Psoas muscle (tissue), 7 donors: ENCODE measurements at regions not wholly inside any gene's neighbourhood (a gene's known extent, or its start where the extent isn't known, plus 50 kb on each side); places are given as distances from the start of the nearest gene placed in this dataset.
A peak's percentile ranks its signal among the peaks of the same experiment; 100 is the strongest.

Experiments used
- ATAC-seq, 4 donors: fragments of 200-7000 bp; cut with Tn5 transposase; one replicate each; pipeline ENCODE4 v1.9.1; 2020; ENCODE audit warnings: moderate library complexity in 3 of 4, mild to moderate bottlenecking in 2 of 4
- DNase-seq, 2 donors: peaks; one replicate each; pipeline ENCODE4 v3.0.0-alpha.2; 2020
- H3K27ac ChIP-seq: fragments of 200-600 bp; one replicate; pipeline ENCODE4 v1.8.0; 2022
- H3K27me3 ChIP-seq, 3 donors: fragments of 200-600 bp in 1 of 3; one replicate each; pipeline versions ENCODE4 v1.6.1 to v1.8.0; 2013 to 2022; ENCODE audit warnings: low read length in 2 of 3, mild to moderate bottlenecking in 2 of 3, moderate library complexity in 1 of 3; ENCODE audit not compliant: insufficient read depth in 3 of 3
- H3K36me3 ChIP-seq, 2 donors: fragments of 200-600 bp in 1 of 2; one replicate each; pipeline versions ENCODE4 v1.6.1 to v1.8.0; 2013 to 2022; ENCODE audit warnings: low read depth in 1 of 2, mild to moderate bottlenecking in 1 of 2, moderate library complexity in 1 of 2; ENCODE audit not compliant: insufficient read depth in 1 of 2
- H3K4me1 ChIP-seq: fragments of 200-600 bp; one replicate; pipeline ENCODE4 v1.8.0; 2022
- H3K4me3 ChIP-seq: fragments of 200-600 bp; one replicate; pipeline ENCODE4 v1.8.0; 2022; ENCODE audit warnings: mild to moderate bottlenecking
- H3K9me3 ChIP-seq: fragments of 200-600 bp; one replicate; pipeline ENCODE4 v1.8.0; 2022
- WGBS, 3 donors: extraction: QIAGEN DNeasy Blood & Tissue Kit; methylation state at CpG; one replicate each; pipeline versions ENCODE4 v1.1.6 to v1.1.7; 2013; 5-methylcytosine and 5-hydroxymethylcytosine counted together
- intact Hi-C, 2 donors: fragments of 100-400 bp; cut with DNase I; formaldehyde crosslinking; loops; one replicate each; pipeline versions ENCODE4 v1.11.0 to v1.14.2; 2022
- TF ChIP-seq, protein P1 (sequence below): fragments of 200-600 bp; IDR thresholded peaks from one replicate; pipeline ENCODE4 v1.8.0; 2022; ENCODE audit warnings: antibody characterized with exemption
- donor health status: healthy with polysubstance abuse.
- donor health status: DM: no; HTN: no; CAD: no; lungs with moderate emphysema.
- donor health status: Bipolar disorder and iron deficiency.
- donor health status: healthy.
- donor health status: DM: yes; HTN: yes; CAD: no.
- donor health status: DM: no; HTN: no; CAD: no.
- donor health status: DM: yes; HTN: yes; CAD: no.

DNA sequence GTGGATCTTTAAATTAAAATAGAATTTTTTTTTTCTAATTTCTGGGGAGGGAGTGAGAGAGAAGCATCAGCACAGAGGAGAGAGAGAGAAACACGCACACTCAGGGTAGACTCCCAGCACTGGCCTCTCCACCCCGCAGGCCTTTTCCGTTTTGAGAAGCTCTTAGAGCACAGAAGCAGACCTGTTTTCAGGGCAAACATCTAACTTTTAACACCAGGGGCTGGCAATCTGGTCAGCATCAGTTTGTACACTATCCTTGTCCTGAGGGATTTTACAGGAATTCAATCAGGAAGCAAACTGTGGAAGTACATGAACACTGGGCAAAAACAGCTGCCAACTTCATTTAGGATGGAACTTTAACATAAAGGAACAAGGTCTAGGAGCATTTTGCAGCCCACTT is 117.9 kb upstream of the ESRRG start:
- H3K36me3 ChIP-seq = no peaks in the 10 kb centered on the region
- H3K27ac ChIP-seq = no peak overlapping the region
- no peaks in the 10 kb centered on the region for H3K4me1 ChIP-seq
- DNase-seq (no peak), ATAC-seq (no peak)
- H3K9me3 ChIP-seq = no peaks in the 10 kb centered on the region
- no peak overlapping the region for H3K4me3 ChIP-seq
- TF ChIP-seq, protein P1, sequence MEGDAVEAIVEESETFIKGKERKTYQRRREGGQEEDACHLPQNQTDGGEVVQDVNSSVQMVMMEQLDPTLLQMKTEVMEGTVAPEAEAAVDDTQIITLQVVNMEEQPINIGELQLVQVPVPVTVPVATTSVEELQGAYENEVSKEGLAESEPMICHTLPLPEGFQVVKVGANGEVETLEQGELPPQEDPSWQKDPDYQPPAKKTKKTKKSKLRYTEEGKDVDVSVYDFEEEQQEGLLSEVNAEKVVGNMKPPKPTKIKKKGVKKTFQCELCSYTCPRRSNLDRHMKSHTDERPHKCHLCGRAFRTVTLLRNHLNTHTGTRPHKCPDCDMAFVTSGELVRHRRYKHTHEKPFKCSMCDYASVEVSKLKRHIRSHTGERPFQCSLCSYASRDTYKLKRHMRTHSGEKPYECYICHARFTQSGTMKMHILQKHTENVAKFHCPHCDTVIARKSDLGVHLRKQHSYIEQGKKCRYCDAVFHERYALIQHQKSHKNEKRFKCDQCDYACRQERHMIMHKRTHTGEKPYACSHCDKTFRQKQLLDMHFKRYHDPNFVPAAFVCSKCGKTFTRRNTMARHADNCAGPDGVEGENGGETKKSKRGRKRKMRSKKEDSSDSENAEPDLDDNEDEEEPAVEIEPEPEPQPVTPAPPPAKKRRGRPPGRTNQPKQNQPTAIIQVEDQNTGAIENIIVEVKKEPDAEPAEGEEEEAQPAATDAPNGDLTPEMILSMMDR = no peak
- 65 to 75% (median 72%) methylated on average over 3 of the region's 3 CpGs for WGBS, 3 donors
- H3K27me3 ChIP-seq = no peaks in the 10 kb centered on the region
- intact Hi-C loops = no loop called here

DNA sequence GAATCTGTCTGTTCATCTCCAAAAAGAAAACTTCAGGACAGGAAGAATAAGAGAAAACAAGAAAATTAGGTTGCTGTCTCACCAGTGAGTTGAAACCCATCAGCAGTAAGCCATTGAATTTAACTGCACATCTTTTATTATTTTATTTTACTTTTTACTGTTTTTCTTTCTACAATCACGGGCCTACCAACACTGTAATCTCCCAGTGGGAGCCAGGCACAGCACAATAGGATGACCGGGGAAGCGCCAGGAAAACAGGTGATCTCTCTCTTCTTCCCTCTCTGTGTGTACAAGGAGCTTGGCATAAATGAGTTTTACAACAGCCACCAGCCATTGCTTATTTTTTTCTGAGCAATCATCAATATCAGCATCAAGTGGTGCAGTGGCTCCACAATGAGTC is 113.1 kb upstream of the ESRRG start:
- ATAC-seq = no peak
- Histone ChIP-seq H3K36me3 (no peaks in the 10 kb centered on the region), H3K9me3 (no peaks in the 10 kb centered on the region), H3K27ac (no peak overlapping the region), H3K27me3 (no peaks in the 10 kb centered on the region), H3K4me3 (no peak overlapping the region), H3K4me1 (no peaks in the 10 kb centered on the region)
- no peak for DNase-seq
- intact Hi-C loops = no loop called here
- 77 to 82% (median 80%) methylated on average over 3 of the region's 3 CpGs for WGBS, 3 donors
- TF ChIP-seq, protein P1 = no peak

DNA sequence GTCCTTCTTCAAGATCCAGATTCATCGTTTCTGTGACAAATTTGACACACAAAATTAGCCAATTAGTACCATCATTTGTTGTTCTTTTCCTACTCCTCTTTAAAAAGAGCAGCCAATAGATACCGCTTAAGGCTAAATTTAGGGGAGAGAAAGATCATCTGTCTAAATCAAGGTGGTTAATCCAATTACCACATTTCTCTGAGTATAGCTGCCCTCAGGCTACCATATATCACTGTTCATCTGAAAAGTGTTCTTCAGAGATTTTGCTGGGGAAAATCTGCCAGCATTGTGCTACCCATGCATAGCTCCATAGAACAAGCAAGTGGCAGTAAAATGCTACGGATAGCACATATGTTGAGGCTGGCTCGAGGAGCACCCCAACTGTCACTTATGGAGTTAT is 110.3 kb upstream of the ESRRG start:
- DNase-seq (no peak), ATAC-seq (no peak)
- Histone ChIP-seq H3K27me3 (no peaks in the 10 kb centered on the region), H3K9me3 (no peaks in the 10 kb centered on the region), H3K4me3 (no peak overlapping the region), H3K4me1 (peaks cover 5% of the 10 kb centered on the region), H3K36me3 (no peaks in the 10 kb centered on the region), H3K27ac (no peak overlapping the region)
- TF ChIP-seq, protein P1 = no peak
- intact Hi-C loops = no loop called here
- WGBS, 3 donors = 64 to 71% (median 65%) methylated on average over 4 of the region's 4 CpGs

DNA sequence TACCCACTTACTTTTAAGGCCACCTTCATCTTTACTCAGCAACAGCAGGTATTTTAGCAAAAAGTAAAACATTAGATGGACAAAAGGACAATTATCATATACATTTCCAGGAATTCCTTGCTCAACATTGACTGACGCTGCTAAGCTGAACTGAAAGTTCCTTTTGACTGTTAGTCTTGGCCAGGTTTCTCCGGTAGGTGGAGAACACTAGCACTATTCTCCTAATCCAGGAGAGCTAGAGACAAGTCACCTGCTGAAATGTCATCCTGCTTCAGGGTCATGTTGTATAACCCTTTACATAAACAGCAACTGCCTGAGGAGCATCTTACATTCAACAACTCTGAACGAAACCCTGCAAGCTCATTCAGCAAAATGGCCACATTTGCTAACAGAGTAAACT is 109.0 kb upstream of the ESRRG start:
- 62 to 76% (median 70%) methylated on average over 3 of the region's 3 CpGs for WGBS, 3 donors
- TF ChIP-seq, protein P1 = no peak
- Histone ChIP-seq H3K36me3 (no peaks in the 10 kb centered on the region), H3K27ac (no peak overlapping the region), H3K9me3 (no peaks in the 10 kb centered on the region), H3K27me3 (no peaks in the 10 kb centered on the region), H3K4me1 (peaks cover 5% of the 10 kb centered on the region), H3K4me3 (no peak overlapping the region)
- intact Hi-C loops = no loop called here
- DNase-seq (no peak), ATAC-seq (peak in 3 of 4 donors; percentile 29 to 59 (median 49))

DNA sequence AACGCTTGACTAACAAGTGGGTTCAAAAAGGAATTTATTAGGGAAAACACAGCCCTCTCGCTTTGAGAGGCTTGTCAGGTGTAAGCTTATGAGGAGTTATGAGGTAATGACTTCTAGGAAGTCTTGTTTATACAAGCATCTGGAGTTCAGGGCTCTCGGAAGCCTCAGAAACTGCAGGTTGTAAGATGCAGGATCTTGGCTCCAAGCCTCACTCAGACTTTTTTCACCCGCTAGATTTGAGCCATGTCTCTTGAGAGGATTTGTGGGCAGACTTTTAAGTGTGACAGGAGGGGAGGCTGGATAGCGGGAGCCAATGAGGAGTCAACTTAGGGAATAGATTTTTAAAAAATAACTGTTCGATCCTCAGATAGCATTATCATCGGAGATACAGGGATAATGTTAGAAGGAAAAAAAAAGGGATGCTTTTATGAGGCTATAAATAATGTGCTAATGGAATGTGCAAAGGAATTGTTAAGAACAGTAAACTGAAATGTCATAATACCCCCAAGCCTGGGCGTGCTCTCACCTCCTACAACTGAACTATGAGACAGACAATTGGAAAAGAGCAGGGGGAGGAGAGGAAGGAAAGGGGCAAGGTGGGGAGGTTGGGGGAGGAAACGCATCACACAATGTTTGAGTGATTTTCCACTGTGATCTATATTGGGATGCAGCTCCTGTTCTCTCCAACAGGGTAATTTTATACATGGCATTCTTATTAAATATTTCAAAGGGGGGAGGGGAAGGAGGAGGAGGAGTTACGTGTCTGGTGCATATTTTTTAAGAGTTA is 107.4 kb upstream of the ESRRG start:
- H3K9me3 ChIP-seq = no peaks in the 10 kb centered on the region
- intact Hi-C loops = no loop called here
- no peaks in the 10 kb centered on the region for H3K27me3 ChIP-seq
- no peaks in the 10 kb centered on the region for H3K36me3 ChIP-seq
- no peak overlapping the region for H3K4me3 ChIP-seq
- ATAC-seq (no peak), DNase-seq (no peak)
- no peak overlapping the region for H3K27ac ChIP-seq
- WGBS, 3 donors = 62 to 68% (median 64%) methylated on average over 10 of the region's 10 CpGs
- TF ChIP-seq, protein P1 = no peak
- H3K4me1 ChIP-seq = peaks cover 5% of the 10 kb centered on the region
